ENCODE measurements at regions not wholly inside any gene's neighbourhood (a gene's known extent, or its start where the extent isn't known, plus 50 kb on each side); places are given as distances from the start of the nearest gene placed in this dataset.

DNA sequence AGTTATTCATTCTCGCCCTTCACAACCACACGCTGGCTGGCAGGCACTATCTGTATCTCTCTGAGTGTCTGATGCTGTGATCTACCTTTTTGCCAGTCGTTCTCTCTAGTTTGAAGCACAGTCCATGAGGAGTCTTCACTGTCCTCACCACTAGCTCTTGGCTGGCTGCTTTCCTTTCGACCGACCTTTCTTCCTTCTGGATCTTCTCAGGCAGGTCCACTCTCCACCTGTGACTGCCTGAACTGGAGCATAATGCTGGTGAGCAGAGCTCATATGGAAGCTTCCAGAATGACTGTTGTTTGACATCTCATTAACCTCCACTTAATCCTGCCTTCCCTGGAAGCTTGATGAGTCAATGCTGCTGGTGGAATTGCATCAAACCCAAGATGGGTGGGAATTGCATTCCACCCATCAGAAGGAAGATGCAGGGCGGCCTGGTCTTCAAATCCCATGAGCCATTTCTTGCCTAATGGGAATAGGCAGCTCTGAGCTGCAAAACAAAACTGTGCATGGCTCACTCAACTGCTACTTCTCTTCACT, 283.5 kb upstream of the HDAC4 start:
- Histone ChIP-seq H3K36me3 (ENCODE audit: control insufficient read depth, insufficient read depth, low read length) (no peaks in the 10 kb centered on the region), H3K4me1 (ENCODE audit: control insufficient read depth, insufficient read depth, low read length) (no peaks in the 10 kb centered on the region), H3K27me3 (ENCODE audit: control insufficient read depth, insufficient read depth, low read length) (no peaks in the 10 kb centered on the region)

DNA sequence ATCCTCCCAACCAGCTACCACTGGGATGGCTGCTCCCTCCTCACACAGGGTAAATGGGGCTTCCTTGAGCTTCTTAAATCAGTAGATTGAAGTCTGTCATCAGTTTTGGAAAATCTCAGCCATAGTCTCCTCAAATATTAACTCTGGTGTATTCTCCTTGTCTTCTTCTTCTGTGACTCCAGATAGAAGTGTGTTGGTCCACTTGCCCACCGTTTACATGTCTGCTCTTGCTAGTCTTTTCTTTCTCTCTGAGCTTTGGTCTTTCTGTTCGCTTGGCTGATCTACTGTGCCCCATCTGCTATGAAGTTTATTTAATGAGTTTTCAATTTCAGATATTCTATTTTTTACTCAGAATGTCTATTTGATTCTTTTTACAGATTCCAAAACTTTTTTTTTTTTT, 281.7 kb upstream of the HDAC4 start:
- H3K27me3 ChIP-seq (ENCODE audit: control insufficient read depth, insufficient read depth, low read length) = no peaks in the 10 kb centered on the region
- no peaks in the 10 kb centered on the region for H3K4me1 ChIP-seq (ENCODE audit: control insufficient read depth, insufficient read depth, low read length)
- no peak overlapping the region for H3K9ac ChIP-seq (ENCODE audit: low read length)

More for the DNA sequence above, 283.5 kb upstream of the HDAC4 start:
- H3K4me3 ChIP-seq (ENCODE audit: low read length) = no peak overlapping the region
- no peak overlapping the region for H3K9ac ChIP-seq (ENCODE audit: low read length)
- H3K27ac ChIP-seq (ENCODE audit: low read depth, low read length) = no peak overlapping the region

GRCh38 chr2:239679755-239680154, 278.9 kb upstream of the HDAC4 start:
- Histone ChIP-seq H3K4me3 (ENCODE audit: low read length) (no peak overlapping the region), H3K9ac (ENCODE audit: low read length) (no peak overlapping the region), H3K36me3 (ENCODE audit: control insufficient read depth, insufficient read depth, low read length) (no peaks in the 10 kb centered on the region), H3K27ac (ENCODE audit: low read depth, low read length) (no peak overlapping the region), H3K27me3 (ENCODE audit: control insufficient read depth, insufficient read depth, low read length) (no peaks in the 10 kb centered on the region), H3K4me1 (ENCODE audit: control insufficient read depth, insufficient read depth, low read length) (no peaks in the 10 kb centered on the region)

More for the DNA sequence above, 281.7 kb upstream of the HDAC4 start:
- H3K36me3 ChIP-seq (ENCODE audit: control insufficient read depth, insufficient read depth, low read length) = no peaks in the 10 kb centered on the region
- no peak overlapping the region for H3K27ac ChIP-seq (ENCODE audit: low read depth, low read length)
- no peak overlapping the region for H3K4me3 ChIP-seq (ENCODE audit: low read length)

DNA sequence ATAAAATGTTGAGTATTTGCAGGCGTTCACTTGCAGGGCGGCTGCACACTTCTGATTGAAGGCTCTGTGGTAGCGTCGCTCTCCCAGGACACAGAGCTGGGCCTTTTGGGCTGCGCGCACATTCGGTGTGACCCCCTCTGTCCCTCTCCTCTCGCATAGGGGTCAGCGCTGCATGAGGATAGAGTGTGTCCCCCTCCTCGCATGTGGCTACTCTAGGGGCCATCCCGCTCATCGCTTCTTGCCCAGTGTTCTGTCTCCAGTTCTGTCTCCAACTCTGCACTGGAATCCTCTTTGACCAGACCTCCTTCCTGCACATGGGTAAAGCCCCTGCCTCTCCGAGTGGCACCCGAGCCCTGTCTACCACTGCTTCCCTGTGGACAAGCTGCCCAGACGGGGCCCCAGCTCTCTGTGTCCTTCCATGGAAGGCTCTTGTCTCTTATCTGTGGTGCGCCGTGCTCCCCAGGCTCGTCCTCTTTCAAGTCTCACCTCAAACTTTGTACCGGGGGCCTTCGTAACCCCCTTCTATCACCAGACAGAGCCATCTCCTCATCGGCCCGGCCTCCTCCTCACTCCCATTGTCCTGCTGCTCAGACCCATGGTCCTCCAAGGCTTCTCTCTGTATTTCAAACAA, 278.0 kb upstream of the HDAC4 start:
- Histone ChIP-seq H3K4me1 (ENCODE audit: control insufficient read depth, insufficient read depth, low read length) (no peaks in the 10 kb centered on the region), H3K27ac (ENCODE audit: low read depth, low read length) (no peak overlapping the region), H3K27me3 (ENCODE audit: control insufficient read depth, insufficient read depth, low read length) (no peaks in the 10 kb centered on the region), H3K9ac (ENCODE audit: low read length) (no peak overlapping the region), H3K4me3 (ENCODE audit: low read length) (no peak overlapping the region), H3K36me3 (ENCODE audit: control insufficient read depth, insufficient read depth, low read length) (no peaks in the 10 kb centered on the region)

DNA sequence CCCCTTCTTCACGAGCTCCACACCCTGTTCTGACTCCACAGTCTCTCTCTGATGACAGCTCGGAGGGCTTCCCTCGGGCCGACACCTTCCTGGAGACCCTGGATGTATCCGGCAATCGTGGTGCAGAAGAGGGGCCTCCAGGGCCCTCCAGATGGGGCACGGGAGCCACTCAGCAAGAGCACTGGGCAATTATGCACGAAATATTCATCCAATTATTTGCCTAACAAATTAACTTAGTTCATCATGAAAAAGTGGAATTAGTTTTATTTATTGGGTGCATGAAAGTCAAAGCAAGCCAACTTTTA, 277.3 kb upstream of the HDAC4 start:
- Histone ChIP-seq H3K36me3 (ENCODE audit: control insufficient read depth, insufficient read depth, low read length) (no peaks in the 10 kb centered on the region), H3K27me3 (ENCODE audit: control insufficient read depth, insufficient read depth, low read length) (no peaks in the 10 kb centered on the region), H3K4me3 (ENCODE audit: low read length) (no peak overlapping the region), H3K4me1 (ENCODE audit: control insufficient read depth, insufficient read depth, low read length) (no peaks in the 10 kb centered on the region), H3K9ac (ENCODE audit: low read length) (no peak overlapping the region), H3K27ac (ENCODE audit: low read depth, low read length) (no peak overlapping the region)

GRCh38 chr2:239677453-239678185, 276.8 kb upstream of the HDAC4 start:
- Histone ChIP-seq H3K27ac (ENCODE audit: low read depth, low read length) (no peak overlapping the region), H3K4me1 (ENCODE audit: control insufficient read depth, insufficient read depth, low read length) (no peaks in the 10 kb centered on the region), H3K36me3 (ENCODE audit: control insufficient read depth, insufficient read depth, low read length) (no peaks in the 10 kb centered on the region), H3K27me3 (ENCODE audit: control insufficient read depth, insufficient read depth, low read length) (no peaks in the 10 kb centered on the region), H3K4me3 (ENCODE audit: low read length) (no peak overlapping the region), H3K9ac (ENCODE audit: low read length) (no peak overlapping the region)

GRCh38 chr2:239676716-239677452, 276.1 kb upstream of the HDAC4 start:
- Histone ChIP-seq H3K36me3 (ENCODE audit: control insufficient read depth, insufficient read depth, low read length) (no peaks in the 10 kb centered on the region), H3K27ac (ENCODE audit: low read depth, low read length) (no peak overlapping the region), H3K4me1 (ENCODE audit: control insufficient read depth, insufficient read depth, low read length) (no peaks in the 10 kb centered on the region), H3K9ac (ENCODE audit: low read length) (no peak overlapping the region), H3K4me3 (ENCODE audit: low read length) (no peak overlapping the region), H3K27me3 (ENCODE audit: control insufficient read depth, insufficient read depth, low read length) (no peaks in the 10 kb centered on the region)

DNA sequence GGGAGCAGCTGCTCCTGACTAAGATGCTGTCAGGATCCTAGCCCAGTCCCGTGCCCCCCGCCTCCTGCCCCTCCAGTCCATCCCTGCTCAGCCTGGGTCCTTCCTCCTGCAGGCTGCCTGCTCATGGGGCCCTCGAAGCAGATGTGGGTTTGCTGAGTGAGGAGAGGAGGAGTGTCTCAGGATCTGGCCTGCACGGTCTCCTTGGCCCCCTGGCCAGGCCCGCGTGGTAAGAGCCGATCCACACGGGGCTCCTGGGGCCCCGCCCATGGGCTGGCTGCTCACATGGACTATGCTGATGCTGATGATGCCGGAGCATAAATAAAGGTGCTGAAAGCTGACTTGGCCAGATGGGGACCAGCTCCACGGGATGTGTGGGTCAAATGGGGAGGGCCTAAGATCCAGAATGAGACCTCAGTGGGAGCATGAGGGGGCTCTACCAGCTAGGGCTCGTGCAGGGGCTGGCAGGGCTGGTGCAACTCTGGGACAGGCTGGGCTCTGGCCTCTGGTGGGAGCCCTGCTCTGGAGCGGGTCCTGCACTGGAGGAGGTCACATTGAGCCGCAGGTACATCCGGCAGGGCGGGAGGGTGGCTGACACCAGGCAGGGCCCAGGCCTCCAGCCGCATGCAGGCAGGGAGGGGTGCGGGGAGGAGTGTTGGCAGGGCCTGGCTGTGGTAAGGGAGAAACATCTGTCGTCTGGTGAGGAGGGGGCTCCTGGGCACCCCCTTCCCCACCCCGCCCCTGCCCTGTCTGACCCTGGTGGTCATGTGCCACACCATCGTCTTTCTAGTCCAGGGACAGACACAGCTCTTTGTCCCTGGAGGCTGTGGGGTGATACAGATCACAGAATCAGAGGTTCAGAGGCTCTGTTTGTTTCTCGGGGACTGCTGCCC, 275.3 kb upstream of the HDAC4 start:
- Histone ChIP-seq H3K9ac (ENCODE audit: low read length) (no peak overlapping the region), H3K27ac (ENCODE audit: low read depth, low read length) (no peak overlapping the region), H3K27me3 (ENCODE audit: control insufficient read depth, insufficient read depth, low read length) (no peaks in the 10 kb centered on the region), H3K4me3 (ENCODE audit: low read length) (no peak overlapping the region), H3K36me3 (ENCODE audit: control insufficient read depth, insufficient read depth, low read length) (no peaks in the 10 kb centered on the region), H3K4me1 (ENCODE audit: control insufficient read depth, insufficient read depth, low read length) (no peaks in the 10 kb centered on the region)

DNA sequence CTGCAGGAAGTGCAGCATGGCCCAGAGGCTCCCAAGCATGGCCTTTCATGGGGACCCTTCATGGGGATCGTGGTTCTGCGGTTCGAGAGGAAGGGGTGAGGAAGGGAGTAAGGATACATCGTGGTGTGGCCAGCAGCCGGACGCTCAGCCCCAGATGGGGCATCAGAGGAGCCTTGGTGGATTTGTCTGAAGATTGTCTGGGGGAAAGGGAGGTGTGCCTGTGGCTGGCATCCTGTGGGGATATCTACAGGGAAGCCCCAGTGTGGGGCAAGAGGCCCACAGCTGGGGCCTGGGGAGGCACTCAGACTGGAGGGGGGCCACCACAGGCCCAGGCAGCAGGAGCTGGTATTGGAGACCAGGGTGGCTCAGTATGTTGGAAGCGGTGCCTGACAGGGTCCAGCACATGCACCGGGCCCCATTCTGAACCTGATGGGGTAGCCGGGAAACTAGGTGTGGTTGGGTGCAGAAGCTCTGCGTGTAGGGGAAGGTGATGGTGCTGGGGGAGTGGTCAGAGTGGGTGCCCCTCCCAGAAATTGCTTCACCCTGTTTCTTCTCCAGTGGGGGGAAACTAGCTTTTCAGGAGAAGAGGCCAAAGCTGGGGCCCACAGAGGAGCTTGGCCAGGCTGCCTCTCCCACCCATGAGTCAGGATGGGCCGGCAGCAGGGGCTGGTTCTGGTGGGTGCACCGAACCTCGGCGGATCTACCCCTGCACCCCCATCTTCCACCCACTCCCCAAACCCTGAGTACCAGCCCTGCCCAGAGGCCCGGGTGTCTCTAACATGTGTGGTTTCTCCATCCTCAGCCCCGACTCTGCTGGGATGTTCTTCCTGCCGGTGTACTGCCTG, 274.4 kb upstream of the HDAC4 start:
- Histone ChIP-seq H3K4me3 (ENCODE audit: low read length) (no peak overlapping the region), H3K9ac (ENCODE audit: low read length) (no peak overlapping the region), H3K27ac (ENCODE audit: low read depth, low read length) (no peak overlapping the region), H3K36me3 (ENCODE audit: control insufficient read depth, insufficient read depth, low read length) (no peaks in the 10 kb centered on the region), H3K4me1 (ENCODE audit: control insufficient read depth, insufficient read depth, low read length) (peaks cover 2% of the 10 kb centered on the region), H3K27me3 (ENCODE audit: control insufficient read depth, insufficient read depth, low read length) (no peaks in the 10 kb centered on the region)

- no peak overlapping the region for H3K27ac ChIP-seq (ENCODE audit: low read depth, low read length)
- H3K36me3 ChIP-seq (ENCODE audit: control insufficient read depth, insufficient read depth, low read length) = no peaks in the 10 kb centered on the region
- peaks cover 5% of the 10 kb centered on the region for H3K4me1 ChIP-seq (ENCODE audit: control insufficient read depth, insufficient read depth, low read length)
- H3K9ac ChIP-seq (ENCODE audit: low read length) = no peak overlapping the region
- H3K27me3 ChIP-seq (ENCODE audit: control insufficient read depth, insufficient read depth, low read length) = no peaks in the 10 kb centered on the region
- H3K4me3 ChIP-seq (ENCODE audit: low read length) = no peak overlapping the region
Observed at GRCh38 chr2:239674101-239674980, 273.5 kb upstream of the HDAC4 start.

- H3K4me3 ChIP-seq (ENCODE audit: low read length) = no peak overlapping the region
- H3K9ac ChIP-seq (ENCODE audit: low read length) = no peak overlapping the region
- H3K27ac ChIP-seq (ENCODE audit: low read depth, low read length) = no peak overlapping the region
- no peaks in the 10 kb centered on the region for H3K36me3 ChIP-seq (ENCODE audit: control insufficient read depth, insufficient read depth, low read length)
- no peaks in the 10 kb centered on the region for H3K27me3 ChIP-seq (ENCODE audit: control insufficient read depth, insufficient read depth, low read length)
- peaks cover 5% of the 10 kb centered on the region for H3K4me1 ChIP-seq (ENCODE audit: control insufficient read depth, insufficient read depth, low read length)
Observed at GRCh38 chr2:239673641-239674040, 272.8 kb upstream of the HDAC4 start.

Measured in rectal smooth muscle tissue (tissue), 1 donor.